ENCODE measurements at regions not wholly inside any gene's neighbourhood (a gene's known extent, or its start where the extent isn't known, plus 50 kb on each side); places are given as distances from the start of the nearest gene placed in this dataset.
A peak's percentile ranks its signal among the peaks of the same experiment; 100 is the strongest.

GRCh38 chr15:94743668-94744067 lies 512.3 kb downstream of the MCTP2 start:
- Mint-ChIP-seq H3K4me3 (no peak overlapping the region), H3K27ac (no peak overlapping the region), H3K9me3 (peaks cover 6% of the 10 kb centered on the region), H3K4me1 (peaks cover 41% of the 10 kb centered on the region), H3K36me3 (no peaks in the 10 kb centered on the region), H3K27me3 (ENCODE audit: low read depth) (no peaks in the 10 kb centered on the region)
- POLR2A ChIA-PET, result interaction anchor here (0.5 kb wide), 1 partner anchor 20 kb away, joined by 3 read pairs; no protein-coding TSS in a partner anchor
- DNase-seq (ENCODE audit: low spot score) (no peak), ATAC-seq (peak; percentile 57)
- CTCF ChIA-PET, result interaction anchor here (1.0 kb wide), 2 partner anchors 30 to 161 kb away, joined by 3 to 4 read pairs; no protein-coding TSS in a partner anchor
- no peak for TF ChIP-seq ATF3 (CRISPR knock-in tag; conservative IDR thresholded peaks at IDR 0.05)
- TF ChIP-seq SMAD3 (CRISPR knock-in tag; IDR thresholded peaks at IDR 0.05; ENCODE audit: borderline replicate concordance), result no peak
- TF ChIP-seq NFE2L1 (CRISPR knock-in tag; IDR thresholded peaks at IDR 0.05), result no peak

DNA sequence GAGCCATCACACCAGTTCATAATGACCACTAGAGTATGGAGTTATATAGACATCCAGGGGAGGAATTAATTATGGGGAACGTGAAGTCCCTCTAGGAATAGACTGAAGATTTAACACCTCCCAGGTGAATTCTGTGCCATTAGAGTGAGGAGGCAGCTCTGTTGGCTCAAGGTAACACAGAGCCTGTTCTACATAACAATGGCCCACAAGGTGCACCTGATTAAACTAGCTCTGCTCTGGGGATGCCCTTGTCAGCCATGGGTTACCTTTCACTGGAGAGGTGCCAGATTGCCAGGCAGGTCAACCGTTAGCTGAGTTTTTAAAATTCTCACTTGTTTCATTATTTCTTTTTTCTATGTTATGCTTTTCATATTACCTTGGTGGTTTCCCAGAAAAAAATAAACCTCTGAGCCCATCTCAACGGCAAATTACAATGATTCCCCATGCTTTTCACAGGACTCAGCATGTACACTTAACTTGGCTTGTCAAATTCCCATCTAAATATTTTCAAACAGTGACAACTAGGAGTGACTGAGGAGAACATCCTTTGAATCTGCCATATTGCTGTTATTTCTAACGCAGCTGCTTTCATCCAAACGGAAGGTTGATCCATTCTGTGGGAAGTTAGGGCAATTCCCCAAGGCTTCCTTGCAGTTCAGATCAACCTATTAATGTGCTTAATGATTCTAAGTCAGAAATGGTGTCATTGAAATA lies 512.9 kb downstream of the MCTP2 start:
- ChIA-PET CTCF (interaction anchor here (1.0 kb wide), 2 partner anchors 30 to 162 kb away, joined by 3 to 4 read pairs; no protein-coding TSS in a partner anchor), POLR2A (interaction anchor here (0.5 kb wide), 1 partner anchor 21 kb away, joined by 3 read pairs; no protein-coding TSS in a partner anchor)
- DNase-seq (ENCODE audit: low spot score) (peak; percentile 33), ATAC-seq (peak; percentile 99)
- H3K9me3 Mint-ChIP-seq, result peaks cover 6% of the 10 kb centered on the region
- TF ChIP-seq, protein P1, sequence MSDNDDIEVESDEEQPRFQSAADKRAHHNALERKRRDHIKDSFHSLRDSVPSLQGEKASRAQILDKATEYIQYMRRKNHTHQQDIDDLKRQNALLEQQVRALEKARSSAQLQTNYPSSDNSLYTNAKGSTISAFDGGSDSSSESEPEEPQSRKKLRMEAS (CRISPR knock-in tag; IDR thresholded peaks at IDR 0.05), result no peak
- TF ChIP-seq PRRX2 (CRISPR knock-in tag; IDR thresholded peaks at IDR 0.05) (no peak), HMGA2 (CRISPR knock-in tag; IDR thresholded peaks at IDR 0.05) (no peak), IRF2 (CRISPR knock-in tag; IDR thresholded peaks at IDR 0.05; ENCODE audit: borderline replicate concordance, low read depth) (no peak), MXD4 (CRISPR knock-in tag; IDR thresholded peaks at IDR 0.05; ENCODE audit: borderline replicate concordance) (no peak), IRF1 (CRISPR knock-in tag; IDR thresholded peaks at IDR 0.05) (no peak), ZNF512 (CRISPR knock-in tag; IDR thresholded peaks at IDR 0.05; ENCODE audit: borderline replicate concordance) (no peak)
- TF ChIP-seq, protein P2, sequence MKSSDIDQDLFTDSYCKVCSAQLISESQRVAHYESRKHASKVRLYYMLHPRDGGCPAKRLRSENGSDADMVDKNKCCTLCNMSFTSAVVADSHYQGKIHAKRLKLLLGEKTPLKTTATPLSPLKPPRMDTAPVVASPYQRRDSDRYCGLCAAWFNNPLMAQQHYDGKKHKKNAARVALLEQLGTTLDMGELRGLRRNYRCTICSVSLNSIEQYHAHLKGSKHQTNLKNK (CRISPR knock-in tag; IDR thresholded peaks at IDR 0.05), result no peak
- TF ChIP-seq, protein P3, sequence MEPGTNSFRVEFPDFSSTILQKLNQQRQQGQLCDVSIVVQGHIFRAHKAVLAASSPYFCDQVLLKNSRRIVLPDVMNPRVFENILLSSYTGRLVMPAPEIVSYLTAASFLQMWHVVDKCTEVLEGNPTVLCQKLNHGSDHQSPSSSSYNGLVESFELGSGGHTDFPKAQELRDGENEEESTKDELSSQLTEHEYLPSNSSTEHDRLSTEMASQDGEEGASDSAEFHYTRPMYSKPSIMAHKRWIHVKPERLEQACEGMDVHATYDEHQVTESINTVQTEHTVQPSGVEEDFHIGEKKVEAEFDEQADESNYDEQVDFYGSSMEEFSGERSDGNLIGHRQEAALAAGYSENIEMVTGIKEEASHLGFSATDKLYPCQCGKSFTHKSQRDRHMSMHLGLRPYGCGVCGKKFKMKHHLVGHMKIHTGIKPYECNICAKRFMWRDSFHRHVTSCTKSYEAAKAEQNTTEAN (CRISPR knock-in tag; IDR thresholded peaks at IDR 0.05), result no peak
- TF ChIP-seq, protein P4, sequence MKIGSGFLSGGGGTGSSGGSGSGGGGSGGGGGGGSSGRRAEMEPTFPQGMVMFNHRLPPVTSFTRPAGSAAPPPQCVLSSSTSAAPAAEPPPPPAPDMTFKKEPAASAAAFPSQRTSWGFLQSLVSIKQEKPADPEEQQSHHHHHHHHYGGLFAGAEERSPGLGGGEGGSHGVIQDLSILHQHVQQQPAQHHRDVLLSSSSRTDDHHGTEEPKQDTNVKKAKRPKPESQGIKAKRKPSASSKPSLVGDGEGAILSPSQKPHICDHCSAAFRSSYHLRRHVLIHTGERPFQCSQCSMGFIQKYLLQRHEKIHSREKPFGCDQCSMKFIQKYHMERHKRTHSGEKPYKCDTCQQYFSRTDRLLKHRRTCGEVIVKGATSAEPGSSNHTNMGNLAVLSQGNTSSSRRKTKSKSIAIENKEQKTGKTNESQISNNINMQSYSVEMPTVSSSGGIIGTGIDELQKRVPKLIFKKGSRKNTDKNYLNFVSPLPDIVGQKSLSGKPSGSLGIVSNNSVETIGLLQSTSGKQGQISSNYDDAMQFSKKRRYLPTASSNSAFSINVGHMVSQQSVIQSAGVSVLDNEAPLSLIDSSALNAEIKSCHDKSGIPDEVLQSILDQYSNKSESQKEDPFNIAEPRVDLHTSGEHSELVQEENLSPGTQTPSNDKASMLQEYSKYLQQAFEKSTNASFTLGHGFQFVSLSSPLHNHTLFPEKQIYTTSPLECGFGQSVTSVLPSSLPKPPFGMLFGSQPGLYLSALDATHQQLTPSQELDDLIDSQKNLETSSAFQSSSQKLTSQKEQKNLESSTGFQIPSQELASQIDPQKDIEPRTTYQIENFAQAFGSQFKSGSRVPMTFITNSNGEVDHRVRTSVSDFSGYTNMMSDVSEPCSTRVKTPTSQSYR (CRISPR knock-in tag; IDR thresholded peaks at IDR 0.05), result no peak
- TF ChIP-seq, protein P5, sequence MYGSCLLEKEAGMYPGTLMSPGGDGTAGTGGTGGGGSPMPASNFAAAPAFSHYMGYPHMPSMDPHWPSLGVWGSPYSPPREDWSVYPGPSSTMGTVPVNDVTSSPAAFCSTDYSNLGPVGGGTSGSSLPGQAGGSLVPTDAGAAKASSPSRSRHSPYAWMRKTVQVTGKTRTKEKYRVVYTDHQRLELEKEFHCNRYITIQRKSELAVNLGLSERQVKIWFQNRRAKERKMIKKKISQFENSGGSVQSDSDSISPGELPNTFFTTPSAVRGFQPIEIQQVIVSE (CRISPR knock-in tag; IDR thresholded peaks at IDR 0.05; ENCODE audit: borderline replicate concordance), result no peak
- no peaks in the 10 kb centered on the region for H3K27me3 Mint-ChIP-seq (ENCODE audit: low read depth)
- H3K27ac Mint-ChIP-seq, result no peak overlapping the region
- peaks cover 1% of the 10 kb centered on the region; the same call in 1 of the 2 replicates for H3K36me3 Mint-ChIP-seq
- H3K4me3 Mint-ChIP-seq, result no peak overlapping the region
- H3K4me1 Mint-ChIP-seq, result peaks cover 35% of the 10 kb centered on the region
